ENCODE measurements at regions not wholly inside any gene's neighbourhood (a gene's known extent, or its start where the extent isn't known, plus 50 kb on each side); places are given as distances from the start of the nearest gene placed in this dataset.

DNA sequence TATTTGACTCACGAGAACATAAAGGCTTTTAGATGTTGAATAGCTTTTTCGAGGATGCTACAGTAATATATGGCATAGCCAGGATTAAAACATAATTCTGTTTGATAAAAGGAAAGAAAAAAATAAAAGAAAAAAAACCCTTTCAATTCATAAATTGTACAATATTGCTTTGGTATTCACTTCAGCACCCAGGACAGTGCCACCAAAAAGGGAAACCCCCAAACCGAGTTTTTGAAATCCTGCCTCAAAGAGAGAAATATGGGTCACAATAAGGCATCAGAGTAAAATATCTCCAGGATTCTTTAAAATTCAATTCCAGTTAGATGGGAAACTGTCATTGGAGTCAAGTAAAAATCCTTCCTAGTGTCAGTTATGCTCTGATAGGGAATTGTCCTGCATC, 551.2 kb upstream of the SEL1L start:
- no peak overlapping the region for H3K27ac ChIP-seq

DNA sequence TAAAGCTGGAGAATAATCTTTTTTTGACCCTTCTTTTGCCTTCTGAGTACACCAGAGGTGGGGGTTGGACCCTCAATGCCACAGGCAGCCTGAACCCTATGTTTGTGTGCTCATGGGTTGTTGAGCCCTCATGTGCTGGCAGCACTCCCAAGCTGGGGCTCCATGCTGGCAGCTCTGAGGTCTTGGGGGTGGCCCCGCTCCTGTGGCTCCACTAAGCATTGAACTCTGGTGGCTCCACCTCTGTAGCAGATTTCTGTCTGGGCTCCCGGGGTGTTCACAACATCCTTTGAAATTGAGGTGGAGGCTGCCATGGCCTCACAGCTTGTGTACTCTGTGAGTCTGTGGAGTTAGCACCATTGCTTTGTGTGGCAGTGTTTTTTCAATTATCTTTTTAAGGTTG, 557.4 kb upstream of the SEL1L start:
- H3K27ac ChIP-seq, result no peak overlapping the region
- H3K4me1 ChIP-seq, result no peaks in the 10 kb centered on the region
- H3K9me3 ChIP-seq, result no peaks in the 10 kb centered on the region
- intact Hi-C loops (cut with DNase I), result no loop called here
- no peak overlapping the region for H3K4me3 ChIP-seq
- H3K27me3 ChIP-seq, result no peaks in the 10 kb centered on the region
- no peak for DNase-seq
- TF ChIP-seq, protein P1, sequence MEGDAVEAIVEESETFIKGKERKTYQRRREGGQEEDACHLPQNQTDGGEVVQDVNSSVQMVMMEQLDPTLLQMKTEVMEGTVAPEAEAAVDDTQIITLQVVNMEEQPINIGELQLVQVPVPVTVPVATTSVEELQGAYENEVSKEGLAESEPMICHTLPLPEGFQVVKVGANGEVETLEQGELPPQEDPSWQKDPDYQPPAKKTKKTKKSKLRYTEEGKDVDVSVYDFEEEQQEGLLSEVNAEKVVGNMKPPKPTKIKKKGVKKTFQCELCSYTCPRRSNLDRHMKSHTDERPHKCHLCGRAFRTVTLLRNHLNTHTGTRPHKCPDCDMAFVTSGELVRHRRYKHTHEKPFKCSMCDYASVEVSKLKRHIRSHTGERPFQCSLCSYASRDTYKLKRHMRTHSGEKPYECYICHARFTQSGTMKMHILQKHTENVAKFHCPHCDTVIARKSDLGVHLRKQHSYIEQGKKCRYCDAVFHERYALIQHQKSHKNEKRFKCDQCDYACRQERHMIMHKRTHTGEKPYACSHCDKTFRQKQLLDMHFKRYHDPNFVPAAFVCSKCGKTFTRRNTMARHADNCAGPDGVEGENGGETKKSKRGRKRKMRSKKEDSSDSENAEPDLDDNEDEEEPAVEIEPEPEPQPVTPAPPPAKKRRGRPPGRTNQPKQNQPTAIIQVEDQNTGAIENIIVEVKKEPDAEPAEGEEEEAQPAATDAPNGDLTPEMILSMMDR (IDR thresholded peaks at IDR 0.05), result no peak
- H3K36me3 ChIP-seq, result no peaks in the 10 kb centered on the region
- H3K9ac ChIP-seq (ENCODE audit: low read depth in 2 of 2, low read length in 2 of 2), result no peak overlapping the region

More for the DNA sequence above, 551.2 kb upstream of the SEL1L start:
- Histone ChIP-seq H3K36me3 (no peaks in the 10 kb centered on the region), H3K4me3 (no peak overlapping the region), H3K9ac (ENCODE audit: low read depth in 2 of 2, low read length in 2 of 2) (no peak overlapping the region), H3K9me3 (peaks cover 4% of the 10 kb centered on the region), H3K27me3 (no peaks in the 10 kb centered on the region), H3K4me1 (no peaks in the 10 kb centered on the region)
- no peak for DNase-seq
- TF ChIP-seq, protein P1 (IDR thresholded peaks at IDR 0.05), result no peak
- intact Hi-C loops (cut with DNase I), result no loop called here

DNA sequence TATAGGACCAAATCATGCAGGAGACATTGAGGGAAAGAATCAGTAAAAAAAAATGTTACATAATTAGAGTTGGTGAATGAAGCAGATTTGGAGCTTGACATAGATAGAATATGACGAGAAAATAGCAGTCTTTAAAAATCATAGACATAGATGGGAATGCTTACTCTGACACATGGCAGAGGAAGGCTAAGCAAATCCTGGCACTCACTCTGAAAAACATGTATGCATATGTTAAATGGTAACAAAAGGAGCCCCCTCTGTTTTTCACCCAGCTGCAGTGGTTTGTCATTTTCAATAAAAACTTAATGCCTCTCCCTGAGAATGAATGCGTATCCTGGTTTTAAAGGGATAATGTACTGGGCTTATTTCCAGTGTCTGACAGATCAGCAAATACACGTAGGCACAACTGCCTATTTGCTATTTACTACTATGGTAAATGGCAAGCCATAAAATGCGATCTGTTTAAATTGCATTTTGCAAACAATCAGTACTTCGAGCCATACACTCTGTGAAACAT, 561.2 kb upstream of the SEL1L start:
- no peak overlapping the region for H3K4me3 ChIP-seq
- no peaks in the 10 kb centered on the region for H3K27me3 ChIP-seq
- H3K4me1 ChIP-seq, result no peaks in the 10 kb centered on the region
- intact Hi-C loops (cut with DNase I), result no loop called here
- H3K36me3 ChIP-seq, result no peaks in the 10 kb centered on the region
- no peaks in the 10 kb centered on the region for H3K9me3 ChIP-seq
- TF ChIP-seq, protein P1 (IDR thresholded peaks at IDR 0.05), result no peak
- no peak overlapping the region for H3K27ac ChIP-seq
- DNase-seq, result no peak
- H3K9ac ChIP-seq (ENCODE audit: low read depth in 2 of 2, low read length in 2 of 2), result no peak overlapping the region

DNA sequence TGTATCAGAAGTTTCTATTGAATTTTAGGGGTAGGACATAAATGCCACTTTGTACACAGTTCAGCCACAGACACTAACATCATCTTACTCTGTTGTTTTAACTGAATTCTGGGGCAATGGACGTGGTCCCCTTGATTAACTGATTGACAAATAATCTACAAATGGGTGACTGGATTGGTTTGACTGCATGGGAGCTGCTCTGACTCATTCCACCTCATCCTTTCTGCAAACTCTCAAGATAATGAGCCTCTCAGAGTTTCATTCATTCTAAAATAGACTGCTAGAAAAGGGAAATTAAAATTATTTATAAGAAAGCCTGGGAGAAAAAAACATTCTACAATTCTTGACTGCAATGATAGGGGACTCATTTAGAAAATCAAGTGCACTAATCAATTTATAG, 570.4 kb upstream of the SEL1L start:
- Histone ChIP-seq H3K27me3 (no peaks in the 10 kb centered on the region), H3K9me3 (no peaks in the 10 kb centered on the region), H3K36me3 (no peaks in the 10 kb centered on the region), H3K9ac (ENCODE audit: low read depth in 2 of 2, low read length in 2 of 2) (no peak overlapping the region), H3K4me3 (no peak overlapping the region), H3K4me1 (no peaks in the 10 kb centered on the region), H3K27ac (no peak overlapping the region)
- intact Hi-C loops (cut with DNase I), result no loop called here
- TF ChIP-seq, protein P1 (IDR thresholded peaks at IDR 0.05), result no peak
- DNase-seq, result no peak

DNA sequence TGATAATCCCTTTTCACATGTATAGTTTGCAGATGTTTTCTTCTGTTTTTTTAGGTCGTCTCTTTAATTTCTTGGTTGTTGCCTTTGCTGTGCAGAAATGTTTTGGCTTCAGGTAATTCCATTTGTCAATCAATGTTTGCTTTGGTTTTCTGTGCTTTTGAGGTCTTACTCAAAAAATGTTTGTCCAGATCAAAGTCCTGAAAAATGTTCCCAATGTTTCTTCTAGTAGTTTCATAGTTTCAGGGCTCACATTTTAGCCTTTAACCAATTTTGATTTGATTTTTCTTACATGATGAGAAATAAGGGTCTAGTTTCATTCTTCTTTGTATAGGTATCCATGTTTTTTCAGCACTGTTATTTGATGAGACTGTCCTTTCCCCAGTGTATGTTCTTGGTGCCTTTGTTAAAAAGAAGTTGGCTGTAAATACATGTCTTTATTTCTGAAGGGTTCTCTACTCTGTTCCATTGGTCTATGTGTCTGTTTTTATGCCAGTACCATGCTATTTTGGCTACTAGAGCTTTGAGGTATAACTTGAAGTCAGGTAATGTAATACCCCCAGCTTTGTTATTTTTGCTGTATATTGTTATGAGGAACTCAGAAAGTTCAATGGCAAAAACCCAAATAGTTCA, 578.7 kb upstream of the SEL1L start:
- Histone ChIP-seq H3K4me3 (no peak overlapping the region), H3K9ac (ENCODE audit: low read depth in 2 of 2, low read length in 2 of 2) (no peak overlapping the region), H3K27me3 (no peaks in the 10 kb centered on the region), H3K36me3 (no peaks in the 10 kb centered on the region), H3K4me1 (no peaks in the 10 kb centered on the region), H3K27ac (no peak overlapping the region), H3K9me3 (no peaks in the 10 kb centered on the region)
- intact Hi-C loops (cut with DNase I), result no loop called here
- no peak for DNase-seq
- TF ChIP-seq, protein P1 (IDR thresholded peaks at IDR 0.05), result no peak
